Astrocyte of the cerebellum (primary cell): ENCODE measurements at regions not wholly inside any gene's neighbourhood (a gene's known extent, or its start where the extent isn't known, plus 50 kb on each side); places are given as distances from the start of the nearest gene placed in this dataset.
A peak's percentile ranks its signal among the peaks of the same experiment; 100 is the strongest.

Experiments
- DNase-seq: peaks from one replicate; pipeline ENCODE4 v3.0.0-alpha.2; 2011; ENCODE audit warnings: low read depth
- H3K4me3 ChIP-seq: 2 replicates; pipeline ENCODE4 v1.5.1; 2011; ENCODE audit warnings: mild to moderate bottlenecking, low read depth, low read length, moderate library complexity
- CTCF ChIP-seq: IDR thresholded peaks from 2 replicates; pipeline ENCODE4 v1.5.1; 2012; ENCODE audit warnings: low read length, low read depth, moderate library complexity, mild to moderate bottlenecking; ENCODE audit errors: missing control alignments
- in situ Hi-C: cut with HindIII; loops from 2 replicates; pipeline ENCODE4 v1.10.0; 2017; ENCODE audit warnings: low sequenced_read_pairs

- DNase-seq, result no peak
- in situ Hi-C loops, result no loop called here
- TF ChIP-seq CTCF, result no peak
- no peak overlapping the region for H3K4me3 ChIP-seq
Measured at GRCh38 chr1:228901936-228902681, 166.8 kb downstream of the RHOU start.

GRCh38 chr1:228902781-228903433, 167.6 kb downstream of the RHOU start:
- DNase-seq, result peak; percentile 96
- in situ Hi-C loops, result no loop called here
- H3K4me3 ChIP-seq, result no peak overlapping the region

GRCh38 chr1:228903434-228904071, 168.3 kb downstream of the RHOU start:
- in situ Hi-C loops, result no loop called here
- no peak overlapping the region for H3K4me3 ChIP-seq
- TF ChIP-seq CTCF, result no peak
- peak; percentile 3 for DNase-seq

More at GRCh38 chr1:228902781-228903433, 167.6 kb downstream of the RHOU start:
- TF ChIP-seq CTCF, result no peak

GRCh38 chr1:228904222-228904621, 168.9 kb downstream of the RHOU start:
- TF ChIP-seq CTCF, result no peak
- H3K4me3 ChIP-seq, result no peak overlapping the region
- no peak for DNase-seq
- in situ Hi-C loops, result no loop called here

GRCh38 chr1:228905701-228906101, 170.4 kb downstream of the RHOU start:
- no peak for DNase-seq

More at GRCh38 chr1:228905701-228906101, 170.4 kb downstream of the RHOU start:
- no peak for TF ChIP-seq CTCF
- in situ Hi-C loops, result no loop called here
- H3K4me3 ChIP-seq, result no peak overlapping the region
